IMR-90 (cell line): ENCODE measurements at regions not wholly inside any gene's neighbourhood (a gene's known extent, or its start where the extent isn't known, plus 50 kb on each side); places are given as distances from the start of the nearest gene placed in this dataset.
A peak's percentile ranks its signal among the peaks of the same experiment; 100 is the strongest.

ENCODE experiments used
- ATAC-seq: fragments of 200-7000 bp; cut with Tn5 transposase; 2 replicates; pipeline ENCODE4 v1.9.1; 2020; ENCODE audit warnings: low read depth, mild to moderate bottlenecking, moderate library complexity
- BruUV-seq: library from RNA; stranded (reverse); fragments of 400-500 nt; replicated peaks from 2 replicates; lab custom pipeline; 2021; lab: Mats Ljungman, UMichigan
- CTCF ChIA-PET: fragments of 300-600 bp; formaldehyde crosslinking; extraction: SDS; loops from one replicate; lab custom pipeline; 2021; ENCODE audit warnings: antibody characterized with exemption; lab: Yijun Ruan, JAX
- POLR2A ChIA-PET: fragments of 300-600 bp; sonication (Branson Sonifier 250); formaldehyde crosslinking; loops from one replicate; lab custom pipeline; 2022; ENCODE audit warnings: antibody characterized with exemption; ENCODE audit not compliant: unreplicated experiment; lab: Charles Lee
- DNase-seq: peaks from one replicate; pipeline ENCODE4 v3.0.0; 2013
- H2AFZ ChIP-seq: replicated peaks from 2 replicates; pipeline ENCODE3; 2013; ENCODE audit warnings: low read length, mild to moderate bottlenecking; ENCODE audit not compliant: poor library complexity
- H2AK5ac ChIP-seq: 2 replicates; pipeline ENCODE4 v1.6.1; 2013; ENCODE audit warnings: low read depth, low read length, inconsistent platforms
- H2AK9ac ChIP-seq: replicated peaks from 2 replicates; pipeline ENCODE3; 2013; ENCODE audit warnings: mild to moderate bottlenecking, low read depth, low read length, moderate library complexity; ENCODE audit not compliant: poor library complexity
- H2BK120ac ChIP-seq: 2 replicates; pipeline ENCODE4 v1.6.1; 2013; ENCODE audit warnings: low read depth, low read length, inconsistent platforms
- H2BK15ac ChIP-seq: 3 replicates; pipeline ENCODE4 v1.6.1; 2013; ENCODE audit warnings: low read depth, low read length, inconsistent platforms
- H2BK20ac ChIP-seq: 2 replicates; pipeline ENCODE4 v1.6.1; 2013; ENCODE audit warnings: low read depth, mild to moderate bottlenecking, inconsistent platforms, low read length, moderate library complexity
- H2BK5ac ChIP-seq: 2 replicates; pipeline ENCODE4 v1.6.1; 2013; ENCODE audit warnings: mild to moderate bottlenecking, low read depth, low read length, inconsistent platforms; ENCODE audit not compliant: poor library complexity, severe bottlenecking
- H3K14ac ChIP-seq: replicated peaks from 2 replicates; pipeline ENCODE4 v1.6.1; 2013; ENCODE audit warnings: low read depth, low read length, inconsistent platforms
- H3K18ac ChIP-seq: 2 replicates; pipeline ENCODE4 v1.6.1; 2013; ENCODE audit warnings: low read depth, low read length, control low read depth
- H3K23ac ChIP-seq: 2 replicates; pipeline ENCODE4 v1.6.1; 2013; ENCODE audit warnings: low read depth, low read length, inconsistent platforms
- H3K27ac ChIP-seq: 2 replicates; pipeline ENCODE4 v1.5.1; 2013; ENCODE audit warnings: mild to moderate bottlenecking, control low read depth, low read length; ENCODE audit not compliant: insufficient read depth
- H3K27me3 ChIP-seq: 2 replicates; pipeline ENCODE4 v1.6.1; 2013; ENCODE audit warnings: low read length; ENCODE audit not compliant: control insufficient read depth, insufficient read depth
- H3K36me3 ChIP-seq: 2 replicates; pipeline ENCODE4 v1.6.1; 2013; ENCODE audit warnings: low read length, mixed read lengths; ENCODE audit not compliant: control insufficient read depth, insufficient read depth
- H3K4ac ChIP-seq: 2 replicates; pipeline ENCODE4 v1.6.1; 2013; ENCODE audit warnings: low read depth, low read length, inconsistent platforms
- H3K4me1 ChIP-seq: 2 replicates; pipeline ENCODE4 v1.6.1; 2013; ENCODE audit warnings: low read length, mixed read lengths; ENCODE audit not compliant: control insufficient read depth, insufficient read depth
- H3K4me2 ChIP-seq: 2 replicates; pipeline ENCODE4 v1.6.1; 2013; ENCODE audit warnings: low read depth, mild to moderate bottlenecking, control low read depth, low read length, moderate library complexity
- H3K4me3 ChIP-seq: 2 replicates; pipeline ENCODE4 v1.5.1; 2013; ENCODE audit warnings: low read depth, mild to moderate bottlenecking, control low read depth, low read length, moderate library complexity; ENCODE audit not compliant: insufficient read depth
- H3K56ac ChIP-seq: 2 replicates; pipeline ENCODE4 v1.6.1; 2013; ENCODE audit warnings: low read length, inconsistent platforms; ENCODE audit not compliant: insufficient read depth; ENCODE audit errors: extremely low read depth
- H3K79me1 ChIP-seq, 2 experiments: 2 replicates each; pipeline ENCODE4 v1.6.1; 2013; ENCODE audit warnings: low read length in 2 of 2, inconsistent platforms in 1 of 2, low read depth in 1 of 2
- H3K9ac ChIP-seq: 2 replicates; pipeline ENCODE4 v1.6.1; 2013; ENCODE audit warnings: low read depth, low read length, control low read depth
- H3K9me1 ChIP-seq: 2 replicates; pipeline ENCODE4 v1.6.1; 2013; ENCODE audit warnings: low read length, inconsistent platforms; ENCODE audit not compliant: insufficient read depth
- H3K9me3 ChIP-seq: 2 replicates; pipeline ENCODE4 v1.6.1; 2013; ENCODE audit warnings: low read length; ENCODE audit not compliant: control insufficient read depth, insufficient read depth
- H4K20me1 ChIP-seq: 2 replicates; pipeline ENCODE4 v1.6.1; 2013; ENCODE audit warnings: low read length, inconsistent platforms; ENCODE audit not compliant: insufficient read depth
- H4K5ac ChIP-seq: 2 replicates; pipeline ENCODE4 v1.6.1; 2013; ENCODE audit warnings: mild to moderate bottlenecking, low read depth, low read length, control low read depth
- H4K8ac ChIP-seq, 2 experiments: 2 replicates each; pipeline ENCODE4 v1.6.1; 2013; ENCODE audit warnings: low read depth in 2 of 2, low read length in 2 of 2, control low read depth in 1 of 2, inconsistent platforms in 1 of 2
- H4K91ac ChIP-seq: 2 replicates; pipeline ENCODE4 v1.6.1; 2013; ENCODE audit warnings: low read depth, low read length, inconsistent platforms; ENCODE audit not compliant: insufficient read depth
- BHLHE40 ChIP-seq: fragments of 150-350 bp; IDR thresholded peaks from 2 replicates; pipeline ENCODE4 v1.6.1; 2016; ENCODE audit warnings: mild to moderate bottlenecking, low read depth, low read length
- CEBPB ChIP-seq: IDR thresholded peaks from 2 replicates; pipeline ENCODE4 v1.6.1; 2012; ENCODE audit warnings: low read depth, low read length, improper control_type of control experiment
- CHD1 ChIP-seq: IDR thresholded peaks from 2 replicates; pipeline ENCODE4 v1.6.1; 2012; ENCODE audit warnings: low read depth, low read length, improper control_type of control experiment
- ELK1 ChIP-seq: fragments of 150-350 bp; IDR thresholded peaks from 2 replicates; pipeline ENCODE4 v1.6.1; 2016; ENCODE audit warnings: low read depth, mild to moderate bottlenecking, low read length, moderate library complexity, borderline replicate concordance
- FOS ChIP-seq: fragments of 150-350 bp; IDR thresholded peaks from 2 replicates; pipeline ENCODE4 v1.6.1; 2016; ENCODE audit warnings: low read depth, low read length
- MAFK ChIP-seq: IDR thresholded peaks from 2 replicates; pipeline ENCODE4 v1.6.1; 2012; ENCODE audit warnings: low read depth, low read length, improper control_type of control experiment
- MAZ ChIP-seq: IDR thresholded peaks from 2 replicates; pipeline ENCODE4 v1.6.1; 2012; ENCODE audit warnings: low read depth, mild to moderate bottlenecking, low read length, improper control_type of control experiment, moderate library complexity, borderline replicate concordance
- MXI1 ChIP-seq: IDR thresholded peaks from 2 replicates; pipeline ENCODE4 v1.6.1; 2012; ENCODE audit warnings: low read depth, mild to moderate bottlenecking, low read length, moderate library complexity, borderline replicate concordance
- NFE2L2 ChIP-seq: fragments of 150-350 bp; IDR thresholded peaks from 2 replicates; pipeline ENCODE4 v1.6.1; 2016; ENCODE audit warnings: low read depth, mild to moderate bottlenecking, low read length
- POLR2A ChIP-seq: IDR thresholded peaks from 2 replicates; pipeline ENCODE4 v1.6.1; 2012; ENCODE audit warnings: mild to moderate bottlenecking, low read depth, low read length
- RAD21 ChIP-seq: IDR thresholded peaks from 2 replicates; pipeline ENCODE4 v1.6.1; 2012; ENCODE audit warnings: low read length, improper control_type of control experiment
- RCOR1 ChIP-seq: IDR thresholded peaks from 2 replicates; pipeline ENCODE4 v1.6.1; 2012; ENCODE audit warnings: mild to moderate bottlenecking, low read length, improper control_type of control experiment; ENCODE audit not compliant: insufficient replicate concordance
- RFX5 ChIP-seq: IDR thresholded peaks from 2 replicates; pipeline ENCODE4 v1.8.0; 2012; ENCODE audit warnings: low read depth, mild to moderate bottlenecking, low read length, moderate library complexity
- SMC3 ChIP-seq: fragments of 150-350 bp; IDR thresholded peaks from 2 replicates; pipeline ENCODE4 v1.6.1; 2016; ENCODE audit warnings: low read depth, mild to moderate bottlenecking, antibody characterized with exemption, low read length, moderate library complexity
- WGBS, 2 experiments: methylation state at CpG; one replicate each; pipeline versions ENCODE4 v1.1.5 to v1.1.7; 2013; ENCODE audit warnings: missing lambda C conversion rate in 2 of 2; ENCODE audit not compliant: insufficient read length in 1 of 2; ENCODE audit errors: extremely low coverage in 2 of 2; 5-methylcytosine and 5-hydroxymethylcytosine counted together
- dilution Hi-C: fragments of 300-500 bp; cut with HindIII; formaldehyde crosslinking; loops from one replicate; pipeline ENCODE4 v1.14.3; 2018; ENCODE audit warnings: low sequenced_read_pairs; ENCODE audit not compliant: unreplicated experiment
- in situ Hi-C: fragments of 300-500 bp; cut with MboI; formaldehyde crosslinking; loops from 3 replicates; pipeline ENCODE4 v1.14.3; 2019; ENCODE audit warnings: low sequenced_read_pairs, inconsistent platforms, mixed read lengths
- intact Hi-C: fragments of 100-400 bp; cut with micrococcal nuclease; formaldehyde crosslinking; loops from 2 replicates; pipeline ENCODE4 v1.10.0; 2022
- TF ChIP-seq, protein P1 (sequence below): conservative IDR thresholded peaks from 2 replicates; pipeline ENCODE4 v1.5.1; 2012; ENCODE audit warnings: mild to moderate bottlenecking, low read depth, low read length, improper control_type of control experiment
- TF ChIP-seq, protein P2 (sequence below): fragments of 150-350 bp; IDR thresholded peaks from 2 replicates; pipeline ENCODE4 v1.6.1; 2017; ENCODE audit warnings: mild to moderate bottlenecking, antibody characterized with exemption, low read length, low read depth

GRCh38 chr9:16248822-16249221, 621.6 kb downstream of the BNC2 start:
- no peak overlapping the region for H4K5ac ChIP-seq
- dilution Hi-C loops (no loop called here), intact Hi-C loops (no loop called here), in situ Hi-C loops (no loop called here)
- H3K4me2 ChIP-seq: no peak overlapping the region
- H3K9me1 ChIP-seq: peaks cover 11% of the 10 kb centered on the region
- H3K23ac ChIP-seq: no peak overlapping the region
- DNase-seq: no peak
- H3K27me3 ChIP-seq: no peaks in the 10 kb centered on the region
- no peak overlapping the region for H3K4me3 ChIP-seq
- no peak overlapping the region for H4K91ac ChIP-seq
- no peaks in the 10 kb centered on the region for H3K36me3 ChIP-seq
- H2BK120ac ChIP-seq: no peak overlapping the region
- ATAC-seq: no peak
- no peaks in the 10 kb centered on the region for H4K20me1 ChIP-seq
- no peak overlapping the region for H2AK9ac ChIP-seq
- H2BK5ac ChIP-seq: no peak overlapping the region
- no peak overlapping the region for H2BK20ac ChIP-seq
- CTCF ChIA-PET: interaction anchor here (2.2 kb wide), 1 partner anchor 8 kb away, joined by 8 read pairs; no protein-coding TSS in a partner anchor
- no peak overlapping the region for H4K8ac ChIP-seq
- H3K9me3 ChIP-seq: no peaks in the 10 kb centered on the region
- no peak overlapping the region for H3K9ac ChIP-seq
- H3K79me1 ChIP-seq: no peaks in the 10 kb centered on the region
- H3K27ac ChIP-seq: no peak overlapping the region
- no peak overlapping the region for H3K14ac ChIP-seq
- peaks cover 15% of the 10 kb centered on the region for H3K4me1 ChIP-seq
- H2BK15ac ChIP-seq: 0 out of 3 replicates have a peak overlapping the region, but pooled peaks have one; percentile 36
- no peak overlapping the region for H3K4ac ChIP-seq
- POLR2A ChIA-PET: no interaction called here
- no peak for TF ChIP-seq BHLHE40
- TF ChIP-seq, protein P1, sequence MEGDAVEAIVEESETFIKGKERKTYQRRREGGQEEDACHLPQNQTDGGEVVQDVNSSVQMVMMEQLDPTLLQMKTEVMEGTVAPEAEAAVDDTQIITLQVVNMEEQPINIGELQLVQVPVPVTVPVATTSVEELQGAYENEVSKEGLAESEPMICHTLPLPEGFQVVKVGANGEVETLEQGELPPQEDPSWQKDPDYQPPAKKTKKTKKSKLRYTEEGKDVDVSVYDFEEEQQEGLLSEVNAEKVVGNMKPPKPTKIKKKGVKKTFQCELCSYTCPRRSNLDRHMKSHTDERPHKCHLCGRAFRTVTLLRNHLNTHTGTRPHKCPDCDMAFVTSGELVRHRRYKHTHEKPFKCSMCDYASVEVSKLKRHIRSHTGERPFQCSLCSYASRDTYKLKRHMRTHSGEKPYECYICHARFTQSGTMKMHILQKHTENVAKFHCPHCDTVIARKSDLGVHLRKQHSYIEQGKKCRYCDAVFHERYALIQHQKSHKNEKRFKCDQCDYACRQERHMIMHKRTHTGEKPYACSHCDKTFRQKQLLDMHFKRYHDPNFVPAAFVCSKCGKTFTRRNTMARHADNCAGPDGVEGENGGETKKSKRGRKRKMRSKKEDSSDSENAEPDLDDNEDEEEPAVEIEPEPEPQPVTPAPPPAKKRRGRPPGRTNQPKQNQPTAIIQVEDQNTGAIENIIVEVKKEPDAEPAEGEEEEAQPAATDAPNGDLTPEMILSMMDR: no peak
- TF ChIP-seq RAD21: no peak
- no peak for TF ChIP-seq RCOR1
- TF ChIP-seq, protein P2, sequence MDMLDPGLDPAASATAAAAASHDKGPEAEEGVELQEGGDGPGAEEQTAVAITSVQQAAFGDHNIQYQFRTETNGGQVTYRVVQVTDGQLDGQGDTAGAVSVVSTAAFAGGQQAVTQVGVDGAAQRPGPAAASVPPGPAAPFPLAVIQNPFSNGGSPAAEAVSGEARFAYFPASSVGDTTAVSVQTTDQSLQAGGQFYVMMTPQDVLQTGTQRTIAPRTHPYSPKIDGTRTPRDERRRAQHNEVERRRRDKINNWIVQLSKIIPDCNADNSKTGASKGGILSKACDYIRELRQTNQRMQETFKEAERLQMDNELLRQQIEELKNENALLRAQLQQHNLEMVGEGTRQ: no peak
- TF ChIP-seq MAZ: no peak
- no peak for TF ChIP-seq FOS
- TF ChIP-seq RFX5: no peak
- no peak for TF ChIP-seq CEBPB
- no peak for TF ChIP-seq SMC3
- no peak for TF ChIP-seq CHD1
- TF ChIP-seq MXI1: no peak
- no peak for TF ChIP-seq MAFK
- TF ChIP-seq NFE2L2: no peak
- no peak for TF ChIP-seq POLR2A
- TF ChIP-seq ELK1: no peak
- H2AFZ ChIP-seq: no peak overlapping the region
- H3K18ac ChIP-seq: no peak overlapping the region
- WGBS, 2 experiments: no CpG with 5 or more reads among the region's 6 CpGs
- no TSS peak for BruUV-seq
- H2AK5ac ChIP-seq: no peak overlapping the region; the same call in 1 of the 2 replicates
- no peak overlapping the region for H3K56ac ChIP-seq
